GM19468 (cell line): ENCODE measurements at regions not wholly inside any gene's neighbourhood (a gene's known extent, or its start where the extent isn't known, plus 50 kb on each side); places are given as distances from the start of the nearest gene placed in this dataset.

ENCODE experiments used
- ATAC-seq: cut with Tn5 transposase; IDR thresholded peaks from one replicate; pipeline ENCODE4 v1.9.1; 2021; ENCODE audit warnings: mild to moderate bottlenecking, moderate library complexity, moderate number of reproducible peaks; ENCODE audit not compliant: unreplicated experiment; ENCODE audit errors: extremely low read depth

DNA sequence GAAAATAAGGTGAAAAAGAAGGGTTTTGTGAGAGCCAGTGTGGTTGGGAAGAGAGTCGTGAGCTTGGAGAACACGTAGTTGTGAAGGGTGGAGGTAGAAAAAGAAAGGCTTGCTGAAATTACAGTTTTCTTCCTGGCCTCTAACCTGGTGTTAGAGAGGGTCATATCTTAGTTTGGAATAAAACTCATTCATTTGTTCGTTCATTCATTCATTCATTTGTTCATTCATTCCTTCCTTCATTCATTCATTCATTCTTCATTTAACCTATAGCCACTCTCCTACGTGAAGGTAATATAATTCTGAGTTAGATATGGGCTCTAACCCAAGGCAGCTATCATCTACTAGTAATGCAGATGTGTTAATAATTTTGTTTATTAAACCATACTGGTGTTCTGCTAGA is 111.8 kb upstream of the ZNF521 start:
- ATAC-seq = no peak

DNA sequence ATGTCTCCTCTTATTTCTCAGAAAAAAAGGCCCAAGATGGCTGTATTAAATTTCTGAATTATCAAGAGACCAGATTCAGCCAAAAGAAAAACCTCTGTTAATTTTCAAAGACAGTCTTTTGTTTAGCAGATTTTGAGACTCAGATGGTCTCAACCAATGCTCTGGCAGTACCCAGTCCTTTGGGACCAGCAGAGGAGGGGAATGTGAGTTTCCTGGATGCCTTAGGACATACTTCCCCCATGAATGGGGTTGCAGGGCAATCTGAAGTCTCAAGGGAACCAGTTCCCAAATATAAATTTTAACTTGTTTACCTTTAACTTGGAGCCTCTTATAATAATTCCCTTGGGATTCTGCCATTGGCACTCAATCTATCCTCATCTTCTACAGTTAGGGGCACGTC is 107.8 kb upstream of the ZNF521 start:
- no peak for ATAC-seq

DNA sequence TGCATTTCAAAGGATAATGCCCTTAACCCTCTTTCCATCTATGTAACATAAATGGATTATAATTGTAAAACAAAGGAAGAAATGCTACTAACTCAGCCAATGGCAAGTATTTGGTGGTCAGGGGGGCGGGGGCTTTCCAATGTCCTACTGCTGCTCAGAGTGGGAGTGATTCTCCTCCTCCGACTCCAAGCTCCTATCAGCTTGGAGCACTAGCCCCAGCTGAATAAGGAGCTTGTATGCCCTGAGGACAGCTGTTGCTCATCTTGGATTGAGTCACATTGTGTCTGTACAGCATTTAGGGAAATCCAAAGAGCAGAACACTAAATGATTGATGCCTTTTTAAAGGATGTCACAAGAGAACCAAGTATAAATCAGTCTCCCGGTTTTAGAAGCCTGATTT is 105.6 kb upstream of the ZNF521 start:
- no peak for ATAC-seq

DNA sequence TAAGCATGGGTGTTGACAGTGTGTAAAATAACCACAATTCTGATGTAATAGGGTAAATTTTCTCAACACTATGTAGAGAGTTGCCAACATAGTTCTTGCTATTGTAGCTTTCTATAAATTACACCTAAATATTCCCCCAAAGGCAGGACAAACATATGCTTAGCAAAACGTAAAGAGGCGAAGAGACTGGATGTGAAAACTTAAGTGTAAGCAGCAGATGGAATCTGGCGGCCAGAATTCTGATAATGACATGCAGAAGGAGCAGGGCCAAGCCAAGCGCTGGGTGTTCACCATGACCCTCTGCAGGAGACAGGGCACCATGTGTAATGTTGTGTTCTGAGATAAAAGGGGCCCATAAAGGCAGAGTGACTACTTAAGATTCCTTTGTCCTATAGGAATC is 105.2 kb upstream of the ZNF521 start:
- ATAC-seq = no peak

DNA sequence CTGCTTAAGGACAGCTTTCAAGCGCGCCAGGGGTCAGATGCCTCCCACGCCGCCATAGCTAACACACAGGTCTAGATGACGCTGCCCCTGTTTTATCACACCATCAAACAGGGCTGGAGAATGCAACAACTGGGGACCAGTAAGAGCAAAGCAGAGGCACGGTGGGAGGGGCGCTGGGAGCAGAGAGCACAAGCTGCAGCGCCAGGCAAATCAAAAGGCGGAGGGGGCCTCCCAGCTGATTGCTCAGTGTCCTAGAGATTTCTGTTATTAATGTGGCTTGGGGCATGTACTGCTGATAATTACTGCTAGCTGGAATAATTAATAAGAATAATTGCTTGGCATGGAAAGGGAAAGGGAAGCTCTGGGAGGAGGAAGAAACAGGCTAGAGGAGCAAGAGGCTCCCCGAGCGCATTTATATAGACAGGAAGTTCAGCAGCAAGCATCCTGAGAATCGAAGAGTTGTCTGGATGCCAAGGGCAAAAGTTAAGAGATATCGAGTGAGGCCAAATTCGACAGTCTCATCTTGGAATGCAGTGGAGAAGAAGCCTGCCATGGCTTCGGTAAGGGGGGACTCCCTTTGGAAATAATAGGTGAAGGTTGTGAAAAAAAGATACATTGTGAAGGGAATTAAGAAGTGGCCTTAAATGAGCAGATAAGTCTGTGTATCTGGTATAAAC is 104.5 kb upstream of the ZNF521 start:
- no peak for ATAC-seq

DNA sequence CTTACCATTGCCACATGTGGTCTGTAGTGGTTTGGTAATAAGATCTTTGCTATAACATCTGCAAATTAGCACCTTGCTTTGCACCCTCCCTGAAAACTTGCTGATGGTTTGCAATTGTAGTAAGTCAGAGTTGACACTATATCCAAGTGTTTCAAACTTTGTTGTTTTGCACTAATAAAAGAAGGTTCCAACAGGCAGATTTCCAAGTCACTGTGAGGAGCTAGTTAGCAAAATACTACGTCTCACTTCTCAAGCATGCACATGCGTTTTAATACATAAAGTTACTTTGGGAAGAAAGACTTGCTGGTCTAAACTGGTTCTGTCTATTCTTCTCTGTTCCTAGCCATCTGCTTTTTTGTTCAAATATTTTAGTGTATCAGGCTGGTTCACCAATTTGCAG is 103.7 kb upstream of the ZNF521 start:
- no peak for ATAC-seq

DNA sequence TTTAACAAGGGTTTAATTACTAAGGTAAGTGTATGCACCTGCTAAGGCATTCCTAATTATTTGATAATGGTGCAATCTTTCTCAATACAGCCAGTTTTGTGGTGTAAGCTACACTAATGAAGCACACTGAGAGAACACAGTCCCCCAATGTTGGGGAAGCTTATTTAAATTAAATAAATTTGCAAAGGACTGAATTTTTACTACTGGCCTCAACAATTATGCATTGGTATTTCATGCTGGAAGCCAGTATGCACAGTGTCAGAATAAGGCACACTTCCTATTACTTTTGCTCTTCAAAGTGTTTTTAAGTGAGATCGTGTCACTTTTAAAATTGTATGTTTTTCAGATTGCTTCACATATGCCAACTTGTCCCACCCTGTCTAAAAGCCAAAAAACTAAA is 103.2 kb upstream of the ZNF521 start:
- ATAC-seq = no peak

DNA sequence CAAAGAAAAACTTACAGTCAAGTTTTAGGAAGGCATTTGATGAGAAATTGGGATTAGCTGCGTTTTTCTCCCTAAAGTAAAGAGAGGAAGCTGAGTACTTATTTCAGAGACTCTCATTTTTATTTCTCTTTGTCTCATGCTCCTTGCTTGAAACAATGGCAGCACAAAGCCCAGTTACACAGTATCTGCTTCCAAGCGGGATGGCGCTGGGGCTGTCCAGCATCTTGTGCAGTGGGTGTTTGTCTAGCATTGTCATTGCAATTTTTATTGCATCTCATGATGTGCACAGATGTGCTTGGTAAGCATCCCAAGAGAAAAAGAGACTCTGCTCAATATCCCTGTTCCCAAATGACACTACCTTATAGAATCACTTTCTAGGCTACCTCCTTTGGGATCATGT is 102.8 kb upstream of the ZNF521 start:
- ATAC-seq = no peak

DNA sequence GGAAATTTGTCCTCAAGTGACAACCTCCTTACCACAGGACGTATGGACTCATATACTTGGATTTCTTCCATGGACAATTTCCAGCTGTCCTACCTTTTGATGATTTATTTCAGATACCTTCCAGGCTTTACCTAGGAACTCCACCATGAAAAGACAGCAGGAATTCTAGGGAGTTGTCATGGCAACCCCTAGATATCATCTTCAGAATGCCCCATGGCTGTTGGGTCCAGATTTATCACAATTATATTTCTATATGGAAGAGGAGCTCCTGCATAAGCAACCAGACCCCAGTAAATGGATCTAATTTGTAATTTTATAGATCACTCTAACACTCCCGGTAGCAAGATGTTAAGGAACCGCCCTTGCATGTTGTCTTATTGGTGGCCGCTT is 102.3 kb upstream of the ZNF521 start:
- ATAC-seq = no peak

DNA sequence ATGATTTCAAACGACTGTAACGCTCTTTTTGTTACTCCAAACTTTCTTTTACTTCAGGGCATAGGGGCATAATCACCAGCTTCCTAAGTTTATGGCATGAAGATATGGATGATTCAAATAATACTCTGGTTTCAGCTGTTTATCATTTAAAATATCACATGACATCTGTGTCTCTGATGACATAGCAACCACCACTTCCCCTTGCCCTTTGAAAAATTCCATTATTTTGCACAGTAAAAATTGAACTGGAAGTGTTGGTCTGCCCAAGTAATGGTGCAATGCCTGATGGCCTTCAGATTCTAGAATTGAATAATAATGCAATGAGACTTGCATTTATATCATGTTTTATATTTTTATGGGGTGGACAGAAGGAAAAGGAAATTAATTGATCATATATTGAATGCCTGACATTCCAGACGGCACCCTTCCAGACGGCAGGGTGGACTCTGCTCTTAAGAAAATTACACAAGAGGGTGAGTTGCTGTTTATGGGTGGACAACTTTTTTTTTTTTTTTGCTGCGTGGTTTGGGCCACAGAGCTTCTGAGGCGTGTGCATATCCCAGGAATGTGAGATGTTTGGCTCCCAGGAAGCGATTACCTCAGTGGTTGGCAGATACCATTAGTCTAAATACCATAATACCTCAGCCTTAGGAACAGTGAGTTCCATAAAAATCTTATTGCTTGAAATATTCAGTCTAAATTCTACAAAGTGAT is 101.7 kb upstream of the ZNF521 start:
- ATAC-seq = no peak

DNA sequence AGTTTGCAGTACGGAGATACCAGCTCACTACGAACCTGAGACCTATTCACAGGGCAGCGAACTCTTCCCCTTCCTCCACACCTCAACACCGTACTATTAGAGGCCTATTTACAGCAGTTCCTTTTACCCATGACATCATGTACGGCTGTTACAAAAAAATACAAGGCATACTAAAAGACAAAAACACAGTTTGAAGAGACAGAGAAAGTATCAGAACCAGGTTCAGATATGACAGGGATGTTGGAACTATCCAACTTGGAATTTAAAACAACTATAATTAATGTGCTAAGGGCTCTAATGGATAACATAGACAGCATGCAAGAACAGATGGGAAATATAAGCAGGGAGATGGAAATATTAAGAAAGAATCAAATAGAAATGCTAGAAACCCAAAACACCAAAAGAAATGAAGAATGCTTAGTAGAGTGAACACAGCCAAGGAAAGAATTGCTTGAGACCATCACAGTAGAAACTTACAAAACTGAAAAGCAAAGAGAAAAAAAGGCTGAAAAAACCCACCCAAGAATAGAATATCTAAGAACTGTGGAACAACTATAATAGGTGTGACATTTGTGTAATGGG is 99.2 kb upstream of the ZNF521 start:
- no peak for ATAC-seq

DNA sequence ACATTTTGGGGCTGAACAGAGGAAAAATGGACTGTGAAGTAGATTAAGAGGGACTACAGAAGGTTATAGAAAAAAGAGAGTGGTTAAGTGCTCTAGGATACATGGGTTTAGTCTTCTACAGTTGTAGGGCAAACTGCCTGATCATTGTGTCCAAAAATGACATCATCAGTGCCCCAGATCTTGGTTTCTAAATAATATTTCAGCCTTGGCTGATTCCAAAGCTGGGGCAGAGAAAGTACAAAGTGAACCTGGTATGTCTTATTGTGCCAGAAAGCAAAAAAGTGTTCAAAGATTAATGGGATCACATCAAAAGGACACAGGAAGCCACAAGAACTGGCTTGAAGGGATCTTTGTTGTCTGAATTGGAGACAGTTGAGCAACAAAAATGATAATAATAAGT is 97.1 kb upstream of the ZNF521 start:
- no peak for ATAC-seq

DNA sequence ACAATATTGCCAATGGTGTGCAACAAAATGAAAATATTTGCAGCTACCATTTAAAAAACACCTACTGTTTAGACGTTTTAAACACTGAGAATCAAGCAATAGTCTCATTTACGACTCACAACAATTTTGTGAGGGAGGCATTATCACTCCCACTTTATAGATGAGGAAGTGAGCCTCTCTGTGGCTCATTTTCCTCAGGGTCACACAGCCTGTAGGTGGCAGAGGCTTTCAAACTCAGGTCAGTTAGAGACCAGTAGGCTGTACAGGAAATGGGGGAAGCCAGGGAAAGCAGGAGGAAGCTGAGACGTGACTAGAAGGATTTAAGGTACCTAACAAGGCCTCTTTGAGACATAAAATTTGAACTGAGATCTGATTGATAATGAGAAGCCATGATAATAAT is 95.0 kb upstream of the ZNF521 start:
- ATAC-seq = no peak

DNA sequence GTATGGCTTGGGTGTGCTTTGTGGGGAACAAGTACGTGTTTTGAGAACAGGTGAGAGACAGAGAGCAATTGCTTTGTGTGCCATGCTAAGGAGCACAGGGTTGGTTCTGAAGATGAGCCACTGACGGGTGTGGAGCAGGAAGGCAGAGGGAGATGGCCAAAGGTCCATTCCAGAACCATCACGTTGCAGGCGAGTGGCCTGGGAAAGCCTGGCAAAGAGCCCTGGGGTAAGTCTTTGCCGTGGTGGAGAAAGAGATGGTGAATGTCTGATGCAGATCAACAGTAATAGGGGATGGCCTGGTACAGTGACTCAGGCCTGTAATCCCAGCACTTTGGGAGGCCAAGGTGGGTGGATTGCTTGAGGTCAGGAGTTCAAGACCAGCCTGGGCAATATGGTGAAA is 93.5 kb upstream of the ZNF521 start:
- ATAC-seq = no peak

DNA sequence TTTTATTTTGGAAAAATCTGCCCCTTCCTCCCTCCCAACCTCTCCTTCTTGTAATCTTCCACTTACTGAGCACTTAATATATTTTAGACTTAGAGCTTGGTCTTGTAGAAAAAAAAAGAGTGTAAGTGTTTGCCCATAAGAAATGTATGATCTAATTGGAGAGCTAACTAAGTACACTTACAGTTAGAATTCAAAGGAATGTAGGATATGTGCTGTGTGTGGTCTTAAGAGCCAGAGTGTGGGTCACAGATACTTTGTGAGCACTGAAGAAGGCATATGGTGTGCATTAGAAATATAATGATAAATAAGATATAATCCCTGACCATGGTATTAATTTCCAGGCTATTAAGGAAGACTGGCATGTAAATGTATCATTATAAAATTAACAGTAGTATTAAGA is 91.8 kb upstream of the ZNF521 start:
- ATAC-seq = no peak

DNA sequence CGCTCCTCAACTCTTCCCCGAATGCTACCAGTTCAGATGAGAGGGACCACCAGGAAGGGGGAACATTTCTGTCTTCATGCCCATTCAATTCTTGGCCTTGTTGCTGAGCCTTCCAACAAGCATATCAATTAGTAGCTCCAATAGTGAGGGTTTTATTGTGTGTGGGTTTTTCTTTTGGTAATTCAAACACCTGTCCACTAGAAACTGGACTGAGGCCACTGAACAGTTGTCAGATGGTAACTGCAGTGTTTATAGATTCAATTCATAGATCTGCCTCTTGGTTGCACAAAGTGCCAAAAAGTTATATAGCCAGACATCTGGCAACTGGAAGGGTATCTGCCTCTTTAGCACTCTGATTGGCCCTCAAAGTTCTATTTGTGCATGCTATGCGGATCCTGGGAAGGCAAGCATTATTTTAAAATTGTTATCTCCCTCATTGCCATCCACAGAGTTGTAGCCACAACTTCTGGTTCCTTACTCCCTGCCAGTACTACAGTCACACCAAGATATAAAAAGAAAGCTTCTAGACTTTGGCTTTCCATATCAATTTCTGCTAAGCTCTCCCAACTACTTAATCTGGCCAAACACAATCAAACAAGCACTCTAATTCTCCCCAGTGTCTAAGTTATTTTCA is 83.3 kb upstream of the ZNF521 start:
- ATAC-seq = no peak

DNA sequence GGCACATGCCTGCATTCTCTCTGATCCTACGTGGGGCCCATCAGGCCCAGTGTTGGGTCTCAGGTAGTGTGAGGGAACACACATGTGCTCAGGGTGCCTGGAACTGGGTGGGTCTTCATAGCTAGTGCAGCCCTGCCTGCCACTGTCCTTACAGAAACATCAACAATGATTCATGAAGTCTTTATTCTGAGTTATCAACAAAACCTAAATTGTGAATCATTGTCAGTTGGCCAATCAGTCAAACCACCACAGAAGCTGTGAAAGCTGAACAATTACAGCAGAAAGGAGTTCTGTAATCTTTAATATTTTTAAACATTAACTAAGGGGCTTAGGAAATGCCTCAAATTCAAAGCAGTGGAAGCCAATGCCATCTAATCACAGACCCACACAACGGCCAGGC is 82.8 kb upstream of the ZNF521 start:
- no peak for ATAC-seq

DNA sequence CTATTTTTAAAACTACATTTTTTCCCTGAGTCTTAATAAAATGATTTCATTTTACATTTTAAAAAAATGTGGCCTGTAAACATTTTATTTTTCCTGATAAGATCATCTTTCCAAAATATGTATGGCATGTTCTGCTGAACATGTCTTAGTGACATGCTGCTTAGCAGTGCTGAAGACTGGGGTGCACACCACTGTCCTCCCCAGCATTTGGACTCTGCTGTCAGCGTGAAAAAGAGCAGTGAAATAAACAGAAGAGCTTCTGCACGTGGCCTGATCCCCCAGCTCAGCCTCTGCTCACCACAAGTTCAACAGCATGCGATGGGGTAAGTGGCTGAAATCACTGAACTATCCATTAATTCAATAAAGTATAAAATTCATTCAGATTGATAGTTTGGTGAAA is 81.6 kb upstream of the ZNF521 start:
- no peak for ATAC-seq

DNA sequence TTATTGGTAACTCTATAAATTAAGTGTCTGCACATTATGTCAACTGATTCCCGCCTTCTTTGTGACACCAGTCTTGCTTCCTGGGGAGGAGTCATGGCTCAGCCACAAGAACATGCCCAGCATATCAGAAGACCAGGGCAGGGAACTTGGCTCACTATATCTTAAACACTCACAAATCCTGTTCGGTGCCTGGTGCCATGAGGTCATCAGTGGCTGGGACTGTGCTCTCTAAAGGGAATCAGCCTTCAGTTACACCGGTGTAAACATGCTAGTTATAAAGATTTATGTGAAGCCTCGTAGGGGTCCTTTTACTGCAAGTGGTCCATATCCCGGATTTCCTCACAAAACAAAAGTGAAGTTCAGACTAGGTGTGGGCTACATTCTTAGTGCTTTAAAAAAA is 73.1 kb upstream of the ZNF521 start:
- no peak for ATAC-seq

DNA sequence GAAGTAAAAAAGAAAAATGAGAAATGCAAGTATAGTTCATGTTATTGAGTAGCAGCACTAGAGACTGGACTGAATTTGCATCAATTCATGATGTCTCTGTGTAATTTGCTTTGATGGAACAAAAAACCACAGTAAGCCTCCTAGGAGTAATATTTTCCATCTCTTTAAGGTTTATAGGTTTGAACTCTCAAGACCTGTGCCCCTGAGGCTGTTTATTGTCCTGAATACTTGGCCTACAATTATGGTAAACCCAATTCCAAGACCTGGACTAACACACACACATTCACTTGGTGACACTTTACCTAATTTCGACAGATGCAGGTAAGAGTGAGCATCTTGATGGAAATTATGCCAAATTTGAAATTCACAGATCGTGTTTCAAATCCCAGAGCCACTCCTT is 71.8 kb upstream of the ZNF521 start:
- ATAC-seq = no peak

DNA sequence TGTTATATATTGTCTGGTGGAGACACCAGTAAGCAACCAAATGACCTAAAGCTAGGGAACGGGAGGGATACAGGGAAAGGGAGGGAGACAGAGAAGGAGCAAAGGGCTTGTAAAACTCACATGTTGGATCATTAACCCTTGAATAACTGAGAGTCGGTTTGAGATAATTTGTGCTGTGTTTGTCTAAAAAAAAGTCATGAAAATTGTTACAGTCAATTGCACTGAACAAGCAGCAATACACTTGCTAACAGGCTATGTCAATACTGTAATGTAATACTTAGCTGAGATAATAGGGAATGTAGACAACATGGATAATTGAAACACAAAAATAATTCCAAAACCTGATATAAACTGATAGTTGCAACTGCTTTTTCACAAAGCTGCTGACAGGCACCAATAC is 71.3 kb upstream of the ZNF521 start:
- ATAC-seq = no peak
